Bone marrow (tissue), 2 donors: ENCODE measurements at regions not wholly inside any gene's neighbourhood (a gene's known extent, or its start where the extent isn't known, plus 50 kb on each side); places are given as distances from the start of the nearest gene placed in this dataset.

ENCODE experiments used
- DNase-seq, 2 donors: peaks; one replicate each; lab custom pipeline; 2025; lab: John Stamatoyannopoulos, UW

- no peak for DNase-seq
Measured at GRCh38 chr7:32143301-32143700, 73.1 kb upstream of the PDE1C start.

- DNase-seq = no peak
Measured at GRCh38 chr7:32142649-32143048, 72.4 kb upstream of the PDE1C start.

GRCh38 chr7:32140210-32140939, 70.2 kb upstream of the PDE1C start:
- DNase-seq = no peak

GRCh38 chr7:32137059-32137458, 66.9 kb upstream of the PDE1C start:
- DNase-seq = no peak

GRCh38 chr7:32131091-32131490, 60.9 kb upstream of the PDE1C start:
- DNase-seq = no peak

GRCh38 chr7:32126843-32127242, 56.6 kb upstream of the PDE1C start:
- DNase-seq = no peak
